GM19452 (cell line): ENCODE measurements at regions not wholly inside any gene's neighbourhood (a gene's known extent, or its start where the extent isn't known, plus 50 kb on each side); places are given as distances from the start of the nearest gene placed in this dataset.
"Not testable (repeated sequence)": the region's sequence is repeated elsewhere in the genome, so short reads cannot be mapped to it uniquely, and the experiment has no call there.

Experiments
- ATAC-seq: cut with Tn5 transposase; IDR thresholded peaks from one replicate; pipeline ENCODE4 v1.9.1; 2021; ENCODE audit not compliant: unreplicated experiment

- not testable (repeated sequence) for ATAC-seq
Measured at GRCh38 chr10:77740396-77740795, 102.8 kb upstream of the KCNMA1 start.

- ATAC-seq, result no peak
Measured at GRCh38 chr10:77738496-77739158, 101.0 kb upstream of the KCNMA1 start.

- ATAC-seq, result no peak
Measured at GRCh38 chr10:77737608-77738007, 100.0 kb upstream of the KCNMA1 start.

GRCh38 chr10:77735136-77735535 is 97.5 kb upstream of the KCNMA1 start:
- ATAC-seq, result not testable (repeated sequence)

DNA sequence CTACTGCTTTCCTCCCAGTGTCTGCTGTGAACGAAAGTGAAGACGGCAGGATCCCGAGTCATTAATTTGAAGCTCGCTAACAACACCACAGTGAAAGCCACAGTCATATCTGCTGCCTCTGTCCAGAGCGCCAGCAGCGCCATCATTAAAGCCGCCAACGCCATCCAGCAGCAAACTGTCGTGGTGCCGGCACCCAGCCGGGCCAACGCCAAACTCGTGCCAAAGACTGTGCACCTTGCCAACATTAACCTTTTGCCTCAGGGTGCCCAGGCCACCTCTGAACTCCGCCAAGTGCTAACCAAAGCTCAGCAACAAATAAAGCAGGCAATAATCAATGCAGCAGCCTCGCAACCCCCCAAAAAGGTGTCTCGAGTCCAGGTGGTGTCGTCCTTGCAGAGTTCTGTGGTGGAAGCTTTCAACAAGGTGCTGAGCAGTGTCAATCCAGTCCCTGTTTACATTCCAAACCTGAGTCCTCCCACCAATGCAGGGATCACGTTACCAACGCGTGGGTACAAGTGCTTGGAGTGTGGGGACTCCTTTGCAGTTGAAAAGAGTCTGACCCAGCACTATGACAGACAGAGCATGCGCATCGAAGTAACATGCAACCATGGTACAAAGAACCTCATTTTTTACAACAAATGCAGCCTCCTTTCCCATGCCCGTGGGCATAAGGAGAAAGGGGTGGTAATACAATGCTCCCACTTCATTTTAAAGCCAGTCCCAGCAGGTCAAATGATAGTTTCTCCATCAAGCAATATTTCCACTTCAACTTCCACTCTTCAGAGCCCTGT is 94.8 kb upstream of the KCNMA1 start:
- ATAC-seq, result no peak

GRCh38 chr10:77727481-77727880 is 89.9 kb upstream of the KCNMA1 start:
- ATAC-seq, result no peak

- no peak for ATAC-seq
Measured at GRCh38 chr10:77726732-77727131, 89.1 kb upstream of the KCNMA1 start.

GRCh38 chr10:77726301-77726700 is 88.7 kb upstream of the KCNMA1 start:
- no peak for ATAC-seq

- no peak for ATAC-seq
Measured at GRCh38 chr10:77724820-77725219, 87.2 kb upstream of the KCNMA1 start.

DNA sequence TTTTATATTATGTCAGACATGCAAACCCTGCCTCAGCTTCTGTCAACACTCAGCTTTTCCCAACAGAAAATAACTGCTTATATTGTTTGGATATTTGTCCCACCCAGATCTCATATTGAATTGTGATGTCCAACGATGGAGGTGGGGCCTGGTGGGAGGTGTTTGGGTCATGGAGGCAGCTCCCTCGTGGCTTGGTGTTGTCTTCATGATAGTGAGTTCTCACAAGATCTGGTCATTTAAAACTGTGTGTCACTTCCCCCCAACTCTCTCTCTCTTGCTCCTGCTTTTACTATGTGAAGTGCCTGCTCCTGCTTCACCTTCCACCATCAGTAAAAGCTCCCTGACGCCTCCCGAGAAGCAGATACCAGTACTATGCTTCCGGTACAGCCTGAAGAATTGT is 85.8 kb upstream of the KCNMA1 start:
- no peak for ATAC-seq

DNA sequence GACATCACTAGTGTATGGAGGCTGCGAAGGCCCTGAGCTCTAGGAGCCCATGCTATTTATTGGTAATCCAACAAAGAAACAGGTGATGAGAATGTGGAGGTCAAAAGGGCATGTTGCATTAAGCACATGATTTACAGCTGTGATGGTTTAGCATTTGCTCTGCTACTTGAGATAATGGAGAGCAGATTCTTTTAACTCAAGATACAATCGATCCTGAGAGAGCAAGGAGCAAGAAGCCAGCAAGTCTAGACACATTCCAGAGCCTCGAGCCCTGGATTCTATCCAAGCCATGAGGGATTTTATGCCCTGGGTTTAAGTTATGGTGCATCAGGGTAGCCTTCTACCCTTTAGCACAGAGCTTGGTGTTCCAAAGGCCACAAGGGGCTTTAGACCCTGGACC is 85.3 kb upstream of the KCNMA1 start:
- not testable (repeated sequence) for ATAC-seq

DNA sequence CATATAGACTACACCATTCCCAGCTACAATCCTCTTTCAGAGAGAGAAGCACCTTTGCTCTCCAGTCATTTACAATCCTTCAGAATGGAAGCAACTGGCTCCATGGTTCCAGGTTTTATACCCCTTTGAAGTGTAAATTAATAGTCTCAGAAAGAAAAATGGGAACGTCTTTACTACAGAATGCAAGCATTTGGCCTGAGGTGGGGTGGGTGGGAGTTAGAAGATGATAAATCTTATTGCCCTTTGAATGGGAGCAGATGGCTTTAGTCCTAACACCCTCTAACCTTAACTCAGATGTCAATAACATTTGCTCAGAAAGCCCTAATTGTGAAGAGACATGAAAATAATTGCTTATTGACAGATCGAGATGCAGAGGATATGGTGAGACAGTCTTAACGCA is 84.2 kb upstream of the KCNMA1 start:
- ATAC-seq, result no peak

DNA sequence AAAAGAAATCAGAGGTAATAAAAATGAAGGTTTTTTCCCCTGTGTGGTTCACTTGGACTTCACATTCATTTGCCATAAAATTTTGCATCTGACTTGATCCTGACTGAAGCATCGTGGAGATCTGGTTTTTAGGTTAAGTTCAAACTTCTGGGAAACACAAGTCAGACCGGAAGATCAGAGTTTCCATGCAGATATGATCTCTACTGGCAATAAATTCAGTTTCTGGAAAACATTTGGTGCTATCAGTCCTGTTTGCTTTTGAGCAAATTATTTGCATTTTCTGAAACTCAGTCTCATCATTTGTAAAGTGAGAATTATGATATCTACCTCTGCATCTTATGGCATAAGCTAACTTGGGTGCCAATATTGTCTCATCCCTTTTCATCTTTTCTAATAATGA is 81.3 kb upstream of the KCNMA1 start:
- ATAC-seq, result no peak

- not testable (repeated sequence) for ATAC-seq
Measured at GRCh38 chr10:77718312-77718711, 80.7 kb upstream of the KCNMA1 start.

DNA sequence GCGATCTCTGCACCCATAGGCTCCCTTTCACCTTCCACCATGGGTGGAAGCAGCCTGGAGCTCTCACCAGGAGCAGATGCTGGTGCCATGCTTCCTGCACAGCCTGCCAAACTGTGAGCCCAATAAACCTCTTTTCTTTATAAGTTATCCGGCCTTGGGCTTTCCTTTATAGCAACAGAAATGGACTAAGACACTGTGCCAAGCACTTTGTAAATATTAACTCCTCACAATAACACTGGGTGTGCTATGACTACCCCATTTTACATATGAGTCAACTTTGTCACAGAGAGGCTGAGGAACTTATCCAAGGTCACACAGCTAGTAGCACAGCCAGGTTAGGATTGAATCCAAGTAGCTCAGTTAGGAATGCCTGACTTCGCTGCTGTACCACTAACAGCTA is 79.7 kb upstream of the KCNMA1 start:
- no peak for ATAC-seq

GRCh38 chr10:77716458-77717317 is 79.1 kb upstream of the KCNMA1 start:
- ATAC-seq, result no peak

- no peak for ATAC-seq
Measured at GRCh38 chr10:77715536-77715935, 77.9 kb upstream of the KCNMA1 start.

DNA sequence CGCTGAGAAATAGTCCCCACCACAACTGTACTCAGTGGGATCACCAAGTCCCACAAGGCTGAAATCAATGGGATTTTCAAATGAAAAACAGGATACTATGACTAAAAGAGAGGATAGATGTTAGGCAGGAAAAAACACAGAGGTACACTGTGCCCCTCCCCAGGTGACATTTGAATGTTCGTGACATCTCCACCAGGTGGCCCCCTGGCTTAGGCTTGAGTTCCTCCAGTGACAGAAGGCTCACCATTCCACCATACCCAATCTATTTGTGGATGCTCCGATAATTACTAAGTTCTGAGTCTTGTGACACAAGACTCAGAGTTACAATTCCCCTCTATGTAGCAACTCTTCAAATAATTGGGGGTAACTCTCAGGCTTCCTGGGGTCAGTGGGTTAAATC is 77.5 kb upstream of the KCNMA1 start:
- no peak for ATAC-seq

DNA sequence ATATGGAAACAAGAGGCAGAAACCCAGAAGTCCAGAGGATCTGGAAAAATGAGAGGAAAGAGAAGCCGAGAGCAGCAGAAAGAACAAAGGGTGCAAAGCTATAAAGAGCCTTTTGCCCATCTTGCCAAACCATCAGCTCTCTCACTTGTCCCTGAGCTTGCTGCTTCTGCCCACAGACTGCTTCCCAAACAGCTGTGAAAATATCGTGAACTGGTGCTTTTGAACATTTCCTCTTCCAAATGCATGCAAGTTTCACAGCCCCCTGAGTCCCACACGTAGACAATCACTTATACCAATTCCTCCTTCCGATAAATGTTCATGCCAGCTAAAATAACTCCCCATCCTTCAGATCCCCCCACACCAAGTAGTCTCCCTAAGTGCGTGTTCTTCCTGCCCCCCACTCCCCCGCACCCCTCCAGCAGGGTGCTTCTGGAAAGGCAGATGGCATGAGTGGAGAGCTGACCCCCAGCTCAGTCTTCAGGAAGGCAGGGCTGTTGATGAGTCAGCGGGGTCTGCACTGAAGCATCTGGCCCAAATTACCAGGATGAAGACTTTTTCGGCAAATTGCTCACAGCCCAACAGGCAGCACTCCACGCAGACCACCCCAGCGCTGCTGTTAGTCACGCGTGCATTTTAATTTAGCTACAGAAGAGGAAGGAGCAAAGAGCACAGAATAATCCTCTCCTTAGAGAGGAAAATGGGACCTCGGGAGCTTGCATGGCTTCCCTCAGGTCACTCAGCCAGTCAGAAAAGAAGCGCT is 76.1 kb upstream of the KCNMA1 start:
- ATAC-seq, result no peak

DNA sequence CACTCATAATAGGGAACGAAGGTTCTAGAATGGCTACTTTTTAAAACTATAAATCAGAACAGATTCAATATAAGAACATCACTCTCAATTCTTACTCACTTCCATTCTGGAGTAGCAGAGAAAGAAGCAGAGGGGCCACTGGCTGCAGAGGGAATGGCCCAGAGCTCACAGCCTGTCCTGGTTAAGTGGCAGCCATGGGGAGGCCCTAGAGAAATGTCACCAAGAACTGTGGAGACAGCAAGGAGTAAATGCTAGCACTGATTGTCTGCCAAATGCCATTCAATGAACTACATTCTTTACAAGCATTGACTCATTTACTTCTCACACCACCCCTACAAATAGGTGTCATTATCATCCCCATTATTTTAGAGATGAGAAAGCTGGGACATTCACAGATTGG is 74.6 kb upstream of the KCNMA1 start:
- ATAC-seq, result no peak

DNA sequence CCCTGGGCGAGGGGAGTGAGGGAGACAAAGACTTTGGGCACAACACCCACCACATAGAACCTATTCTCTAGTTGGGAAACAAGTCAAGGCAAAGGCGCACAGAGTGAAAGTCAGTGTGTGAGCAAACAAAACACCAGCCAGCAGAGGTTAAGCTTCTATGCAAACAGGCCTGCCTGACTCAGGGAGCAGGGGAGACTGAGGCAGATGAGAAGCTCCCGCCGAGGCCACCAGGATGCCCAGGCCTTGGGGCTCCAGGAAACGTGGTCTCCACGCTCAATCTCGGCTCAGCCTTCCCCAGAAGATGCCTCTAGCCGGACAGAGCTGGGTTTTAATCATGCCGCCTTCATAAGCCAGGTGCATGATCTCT is 74.1 kb upstream of the KCNMA1 start:
- ATAC-seq, result no peak
